ENCODE measurements at regions not wholly inside any gene's neighbourhood (a gene's known extent, or its start where the extent isn't known, plus 50 kb on each side); places are given as distances from the start of the nearest gene placed in this dataset.

DNA sequence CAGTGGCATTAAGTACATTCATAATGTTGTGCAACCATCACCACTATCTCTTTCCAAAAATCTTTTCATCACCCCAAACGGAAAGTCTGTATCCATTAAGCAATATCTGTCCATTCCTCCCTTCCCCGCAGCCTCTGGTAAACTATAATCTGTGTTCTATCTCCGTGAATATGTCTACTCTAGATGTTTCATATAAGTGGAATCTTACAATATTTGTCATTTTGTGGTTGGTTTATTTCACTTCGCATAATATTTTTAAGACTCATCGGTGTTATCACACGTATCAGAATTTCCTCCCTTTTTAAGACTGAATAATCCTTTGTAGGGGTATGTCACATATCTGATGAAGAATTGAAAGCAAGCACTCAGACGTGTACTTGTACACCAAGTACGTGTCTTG, 86.0 kb upstream of the FGFR2 start:
- TF ChIP-seq, protein P1, sequence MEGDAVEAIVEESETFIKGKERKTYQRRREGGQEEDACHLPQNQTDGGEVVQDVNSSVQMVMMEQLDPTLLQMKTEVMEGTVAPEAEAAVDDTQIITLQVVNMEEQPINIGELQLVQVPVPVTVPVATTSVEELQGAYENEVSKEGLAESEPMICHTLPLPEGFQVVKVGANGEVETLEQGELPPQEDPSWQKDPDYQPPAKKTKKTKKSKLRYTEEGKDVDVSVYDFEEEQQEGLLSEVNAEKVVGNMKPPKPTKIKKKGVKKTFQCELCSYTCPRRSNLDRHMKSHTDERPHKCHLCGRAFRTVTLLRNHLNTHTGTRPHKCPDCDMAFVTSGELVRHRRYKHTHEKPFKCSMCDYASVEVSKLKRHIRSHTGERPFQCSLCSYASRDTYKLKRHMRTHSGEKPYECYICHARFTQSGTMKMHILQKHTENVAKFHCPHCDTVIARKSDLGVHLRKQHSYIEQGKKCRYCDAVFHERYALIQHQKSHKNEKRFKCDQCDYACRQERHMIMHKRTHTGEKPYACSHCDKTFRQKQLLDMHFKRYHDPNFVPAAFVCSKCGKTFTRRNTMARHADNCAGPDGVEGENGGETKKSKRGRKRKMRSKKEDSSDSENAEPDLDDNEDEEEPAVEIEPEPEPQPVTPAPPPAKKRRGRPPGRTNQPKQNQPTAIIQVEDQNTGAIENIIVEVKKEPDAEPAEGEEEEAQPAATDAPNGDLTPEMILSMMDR (IDR thresholded peaks at IDR 0.05; ENCODE audit: low read depth, low read length) = no peak
- TF ChIP-seq EZH2phosphoT487 (IDR thresholded peaks at IDR 0.05; ENCODE audit: low read depth) = no peak

All from OCI-LY3 (cell line).